Endothelial cell (in vitro differentiated cells): ENCODE measurements at regions not wholly inside any gene's neighbourhood (a gene's known extent, or its start where the extent isn't known, plus 50 kb on each side); places are given as distances from the start of the nearest gene placed in this dataset.

Experiments used
- DNase-seq: peaks from one replicate; pipeline ENCODE4 v3.0.0; 2021; ENCODE audit warnings: low spot score
- H3K27ac Mint-ChIP-seq: one replicate; pipeline ENCODE4 v1.8.0; 2021; ENCODE audit warnings: mixed read lengths, inconsistent platforms; ENCODE audit not compliant: unreplicated experiment
- H3K27me3 Mint-ChIP-seq: one replicate; pipeline ENCODE4 v1.8.0; 2021; ENCODE audit warnings: mild to moderate bottlenecking, moderate library complexity, mixed read lengths, inconsistent platforms; ENCODE audit not compliant: unreplicated experiment
- H3K36me3 Mint-ChIP-seq: one replicate; pipeline ENCODE4 v1.8.0; 2021; ENCODE audit warnings: mild to moderate bottlenecking, low read depth, mixed read lengths, inconsistent platforms; ENCODE audit not compliant: unreplicated experiment
- H3K4me1 Mint-ChIP-seq: one replicate; pipeline ENCODE4 v1.8.0; 2021; ENCODE audit warnings: mild to moderate bottlenecking, mixed read lengths, inconsistent platforms; ENCODE audit not compliant: unreplicated experiment
- H3K4me3 Mint-ChIP-seq: one replicate; pipeline ENCODE4 v1.8.0; 2021; ENCODE audit warnings: mild to moderate bottlenecking, mixed read lengths, inconsistent platforms; ENCODE audit not compliant: unreplicated experiment
- H3K9me3 Mint-ChIP-seq: one replicate; pipeline ENCODE4 v1.8.0; 2021; ENCODE audit warnings: mixed read lengths, inconsistent platforms; ENCODE audit not compliant: unreplicated experiment
- TF ChIP-seq, protein P1 (sequence below): fragments of 200-600 bp; sonication (generic); IDR thresholded peaks from one replicate; pipeline ENCODE4 v1.5.0; 2021; ENCODE audit warnings: antibody characterized with exemption; ENCODE audit not compliant: unreplicated experiment

GRCh38 chr14:29042551-29042950 is 276.0 kb downstream of the FOXG1 start:
- Mint-ChIP-seq H3K4me3 (no peak overlapping the region), H3K36me3 (no peaks in the 10 kb centered on the region), H3K27me3 (no peaks in the 10 kb centered on the region), H3K27ac (no peak overlapping the region), H3K4me1 (peaks cover 2% of the 10 kb centered on the region), H3K9me3 (no peaks in the 10 kb centered on the region)
- TF ChIP-seq, protein P1, sequence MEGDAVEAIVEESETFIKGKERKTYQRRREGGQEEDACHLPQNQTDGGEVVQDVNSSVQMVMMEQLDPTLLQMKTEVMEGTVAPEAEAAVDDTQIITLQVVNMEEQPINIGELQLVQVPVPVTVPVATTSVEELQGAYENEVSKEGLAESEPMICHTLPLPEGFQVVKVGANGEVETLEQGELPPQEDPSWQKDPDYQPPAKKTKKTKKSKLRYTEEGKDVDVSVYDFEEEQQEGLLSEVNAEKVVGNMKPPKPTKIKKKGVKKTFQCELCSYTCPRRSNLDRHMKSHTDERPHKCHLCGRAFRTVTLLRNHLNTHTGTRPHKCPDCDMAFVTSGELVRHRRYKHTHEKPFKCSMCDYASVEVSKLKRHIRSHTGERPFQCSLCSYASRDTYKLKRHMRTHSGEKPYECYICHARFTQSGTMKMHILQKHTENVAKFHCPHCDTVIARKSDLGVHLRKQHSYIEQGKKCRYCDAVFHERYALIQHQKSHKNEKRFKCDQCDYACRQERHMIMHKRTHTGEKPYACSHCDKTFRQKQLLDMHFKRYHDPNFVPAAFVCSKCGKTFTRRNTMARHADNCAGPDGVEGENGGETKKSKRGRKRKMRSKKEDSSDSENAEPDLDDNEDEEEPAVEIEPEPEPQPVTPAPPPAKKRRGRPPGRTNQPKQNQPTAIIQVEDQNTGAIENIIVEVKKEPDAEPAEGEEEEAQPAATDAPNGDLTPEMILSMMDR = no peak
- no peak for DNase-seq

GRCh38 chr14:29043737-29044136 is 277.1 kb downstream of the FOXG1 start:
- Mint-ChIP-seq H3K36me3 (no peaks in the 10 kb centered on the region), H3K4me3 (no peak overlapping the region), H3K27ac (no peak overlapping the region), H3K9me3 (no peaks in the 10 kb centered on the region), H3K27me3 (no peaks in the 10 kb centered on the region), H3K4me1 (peaks cover 2% of the 10 kb centered on the region)
- no peak for DNase-seq
- TF ChIP-seq, protein P1 = no peak

- TF ChIP-seq, protein P1 = no peak
- DNase-seq = no peak
- no peaks in the 10 kb centered on the region for H3K27me3 Mint-ChIP-seq
- no peaks in the 10 kb centered on the region for H3K4me1 Mint-ChIP-seq
- no peaks in the 10 kb centered on the region for H3K36me3 Mint-ChIP-seq
- no peak overlapping the region for H3K27ac Mint-ChIP-seq
- H3K4me3 Mint-ChIP-seq = no peak overlapping the region
- H3K9me3 Mint-ChIP-seq = no peaks in the 10 kb centered on the region
Measured at GRCh38 chr14:29045237-29045636, 278.6 kb downstream of the FOXG1 start.

DNA sequence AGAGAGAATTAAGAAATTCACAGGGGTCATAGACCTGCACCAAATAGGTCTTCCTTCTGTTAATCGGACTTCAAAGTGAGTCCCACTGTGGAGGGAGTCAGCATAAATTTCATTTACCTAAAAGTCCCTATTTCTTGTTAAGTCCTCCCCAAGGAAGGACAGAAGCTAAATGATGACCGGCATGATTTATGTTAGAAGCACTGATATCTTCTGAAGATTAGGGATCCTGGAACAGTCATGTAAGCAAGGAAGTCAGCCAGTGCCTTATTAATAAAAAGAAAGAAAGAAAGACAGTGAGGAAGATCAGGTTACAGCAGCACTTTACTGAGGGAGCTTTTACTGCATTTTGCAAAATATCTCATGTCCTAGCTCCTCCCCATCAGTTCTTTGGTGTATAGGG is 287.5 kb downstream of the FOXG1 start:
- TF ChIP-seq, protein P1 = no peak
- no peak for DNase-seq
- no peak overlapping the region for H3K27ac Mint-ChIP-seq
- H3K27me3 Mint-ChIP-seq = no peaks in the 10 kb centered on the region
- no peaks in the 10 kb centered on the region for H3K4me1 Mint-ChIP-seq
- no peak overlapping the region for H3K4me3 Mint-ChIP-seq
- no peaks in the 10 kb centered on the region for H3K36me3 Mint-ChIP-seq
- H3K9me3 Mint-ChIP-seq = no peaks in the 10 kb centered on the region

- Mint-ChIP-seq H3K27me3 (no peaks in the 10 kb centered on the region), H3K4me1 (no peaks in the 10 kb centered on the region), H3K9me3 (no peaks in the 10 kb centered on the region), H3K36me3 (no peaks in the 10 kb centered on the region), H3K4me3 (no peak overlapping the region), H3K27ac (no peak overlapping the region)
- no peak for DNase-seq
- TF ChIP-seq, protein P1 = no peak
Measured at GRCh38 chr14:29056041-29056566, 289.5 kb downstream of the FOXG1 start.
